ENCODE measurements at regions not wholly inside any gene's neighbourhood (a gene's known extent, or its start where the extent isn't known, plus 50 kb on each side); places are given as distances from the start of the nearest gene placed in this dataset.

- no peak for TF ChIP-seq CTCF (IDR thresholded peaks at IDR 0.05; ENCODE audit: low read depth, low read length)
- TF ChIP-seq EZH2phosphoT487 (IDR thresholded peaks at IDR 0.05; ENCODE audit: low read depth): no peak
Observed at GRCh38 chr13:103726808-103727207, 660.6 kb upstream of the SLC10A2 start.

Measured in OCI-LY3 (cell line).